ACC112 (cell line): ENCODE measurements at regions not wholly inside any gene's neighbourhood (a gene's known extent, or its start where the extent isn't known, plus 50 kb on each side); places are given as distances from the start of the nearest gene placed in this dataset.
"Not testable (repeated sequence)": the region's sequence is repeated elsewhere in the genome, so short reads cannot be mapped to it uniquely, and the experiment has no call there.

Experiments used
- H2AFZ ChIP-seq: fragments of 200-600 bp; sonication (generic); one replicate; pipeline ENCODE4 v1.6.0; 2017; ENCODE audit warnings: antibody characterized with exemption, low read length; ENCODE audit not compliant: unreplicated experiment
- H3K27ac ChIP-seq: fragments of 200-600 bp; sonication (generic); 2 replicates; pipeline ENCODE4 v1.5.1; 2014; ENCODE audit warnings: low read depth, mild to moderate bottlenecking, antibody characterized with exemption, low read length, moderate library complexity
- H3K27me3 ChIP-seq: fragments of 200-600 bp; sonication (generic); 2 replicates; pipeline ENCODE4 v1.6.1; 2014; ENCODE audit warnings: mild to moderate bottlenecking, antibody characterized with exemption, low read length, moderate library complexity, mixed read lengths; ENCODE audit not compliant: insufficient read depth
- H3K36me3 ChIP-seq: fragments of 200-600 bp; sonication (generic); 2 replicates; pipeline ENCODE4 v1.6.1; 2016; ENCODE audit warnings: mild to moderate bottlenecking, antibody characterized with exemption, low read length, moderate library complexity, mixed read lengths; ENCODE audit not compliant: insufficient read depth
- H3K4me1 ChIP-seq: fragments of 200-600 bp; sonication (generic); one replicate; pipeline ENCODE4 v1.6.1; 2016; ENCODE audit warnings: low read length, mixed read lengths; ENCODE audit not compliant: insufficient read depth, unreplicated experiment, control insufficient read depth
- H3K4me3 ChIP-seq: fragments of 200-600 bp; sonication (generic); 2 replicates; pipeline ENCODE4 v1.5.1; 2014; ENCODE audit warnings: mild to moderate bottlenecking, low read depth, low read length
- H3K79me2 ChIP-seq: fragments of 200-600 bp; sonication (generic); one replicate; pipeline ENCODE4 v1.6.0; 2016; ENCODE audit warnings: low read length; ENCODE audit not compliant: control insufficient read depth, unreplicated experiment, insufficient read depth

GRCh38 chr16:21508661-21509436 lies 90.5 kb upstream of the METTL9 start:
- not testable (repeated sequence) for H3K27me3 ChIP-seq, H3K4me3 ChIP-seq, H3K27ac ChIP-seq, H3K36me3 ChIP-seq, H2AFZ ChIP-seq
- H3K4me1 ChIP-seq, result peaks cover 35% of the 10 kb centered on the region
- peaks cover 84% of the 10 kb centered on the region for H3K79me2 ChIP-seq

- H3K27me3 ChIP-seq, H3K36me3 ChIP-seq, H2AFZ ChIP-seq, H3K27ac ChIP-seq, H3K4me3 ChIP-seq: not testable (repeated sequence)
- Histone ChIP-seq H3K79me2 (peaks cover 86% of the 10 kb centered on the region), H3K4me1 (peaks cover 42% of the 10 kb centered on the region)
Measured at GRCh38 chr16:21509437-21510086, 89.8 kb upstream of the METTL9 start.

- not testable (repeated sequence) for H2AFZ ChIP-seq, H3K36me3 ChIP-seq, H3K4me3 ChIP-seq, H3K27ac ChIP-seq, H3K27me3 ChIP-seq
- Histone ChIP-seq H3K4me1 (peaks cover 42% of the 10 kb centered on the region), H3K79me2 (peaks cover 95% of the 10 kb centered on the region)
Measured at GRCh38 chr16:21510869-21511255, 88.5 kb upstream of the METTL9 start.

- not testable (repeated sequence) for H2AFZ ChIP-seq, H3K36me3 ChIP-seq, H3K4me3 ChIP-seq, H3K27me3 ChIP-seq
- peak overlapping the region; percentile 51 for H3K27ac ChIP-seq
- H3K4me1 ChIP-seq, result peaks cover 42% of the 10 kb centered on the region
- H3K79me2 ChIP-seq, result peaks cover 94% of the 10 kb centered on the region
Measured at GRCh38 chr16:21511315-21512210, 87.8 kb upstream of the METTL9 start.

GRCh38 chr16:21512280-21513192 lies 86.8 kb upstream of the METTL9 start:
- not testable (repeated sequence) for H2AFZ ChIP-seq, H3K27me3 ChIP-seq, H3K4me3 ChIP-seq, H3K36me3 ChIP-seq, H3K27ac ChIP-seq
- H3K79me2 ChIP-seq, result peaks cover 93% of the 10 kb centered on the region
- H3K4me1 ChIP-seq, result peaks cover 44% of the 10 kb centered on the region

- H3K4me3 ChIP-seq, H3K27ac ChIP-seq, H3K27me3 ChIP-seq, H3K36me3 ChIP-seq, H2AFZ ChIP-seq: not testable (repeated sequence)
- Histone ChIP-seq H3K79me2 (peaks cover 91% of the 10 kb centered on the region), H3K4me1 (peaks cover 36% of the 10 kb centered on the region)
Measured at GRCh38 chr16:21513337-21513741, 86.0 kb upstream of the METTL9 start.

- not testable (repeated sequence) for H3K36me3 ChIP-seq, H3K27ac ChIP-seq, H3K4me3 ChIP-seq, H2AFZ ChIP-seq, H3K27me3 ChIP-seq
- Histone ChIP-seq H3K79me2 (peaks cover 88% of the 10 kb centered on the region), H3K4me1 (peaks cover 34% of the 10 kb centered on the region)
Measured at GRCh38 chr16:21513812-21514473, 85.4 kb upstream of the METTL9 start.

- peaks cover 34% of the 10 kb centered on the region for H3K4me1 ChIP-seq
- H3K36me3 ChIP-seq, H3K4me3 ChIP-seq, H2AFZ ChIP-seq, H3K27me3 ChIP-seq, H3K27ac ChIP-seq: not testable (repeated sequence)
- peaks cover 88% of the 10 kb centered on the region for H3K79me2 ChIP-seq
Measured at GRCh38 chr16:21514474-21514840, 84.9 kb upstream of the METTL9 start.

GRCh38 chr16:21516705-21517040 lies 82.7 kb upstream of the METTL9 start:
- not testable (repeated sequence) for H3K4me3 ChIP-seq, H3K27me3 ChIP-seq, H2AFZ ChIP-seq, H3K27ac ChIP-seq, H3K36me3 ChIP-seq
- Histone ChIP-seq H3K79me2 (peaks cover 71% of the 10 kb centered on the region), H3K4me1 (peaks cover 34% of the 10 kb centered on the region)

- not testable (repeated sequence) for H3K36me3 ChIP-seq
- peak overlapping the region; percentile 41; the same call in 1 of the 2 replicates for H3K27ac ChIP-seq
- peak overlapping the region; percentile 33; the same call in 1 of the 2 replicates for H3K4me3 ChIP-seq
Measured at GRCh38 chr16:21517263-21517662, 82.1 kb upstream of the METTL9 start.

More at GRCh38 chr16:21517263-21517662, 82.1 kb upstream of the METTL9 start:
- Histone ChIP-seq H3K79me2 (peaks cover 65% of the 10 kb centered on the region), H3K4me1 (peaks cover 32% of the 10 kb centered on the region)
- not testable (repeated sequence) for H2AFZ ChIP-seq, H3K27me3 ChIP-seq
